GM12878 (cell line): ENCODE measurements at regions not wholly inside any gene's neighbourhood (a gene's known extent, or its start where the extent isn't known, plus 50 kb on each side); places are given as distances from the start of the nearest gene placed in this dataset.

Experiments used
- CEBPZ ChIP-seq: fragments of 150-350 bp; IDR thresholded peaks from 2 replicates; pipeline ENCODE4 v1.6.1; 2016; ENCODE audit warnings: low read depth, low read length
- KAT2A ChIP-seq: conservative IDR thresholded peaks from 2 replicates; pipeline ENCODE4 v1.6.1; 2011; ENCODE audit warnings: low read depth, low read length; ENCODE audit not compliant: control insufficient read depth
- PKNOX1 ChIP-seq: fragments of 450-650 bp; IDR thresholded peaks from 2 replicates; pipeline ENCODE4 v1.6.1; 2016; ENCODE audit warnings: mild to moderate bottlenecking
- POU2F2 ChIP-seq: IDR thresholded peaks from 3 replicates; pipeline ENCODE4 v1.6.1; 2011; ENCODE audit warnings: low read depth, mild to moderate bottlenecking, low read length, borderline replicate concordance
- RCOR1 ChIP-seq: conservative IDR thresholded peaks from 2 replicates; pipeline ENCODE4 v1.6.1; 2012; ENCODE audit warnings: low read depth, low read length, improper control_type of control experiment
- TBL1XR1 ChIP-seq: IDR thresholded peaks from 2 replicates; pipeline ENCODE4 v1.6.1; 2012; ENCODE audit warnings: low read depth, low read length, improper control_type of control experiment
- TCF12 ChIP-seq: IDR thresholded peaks from 2 replicates; pipeline ENCODE4 v1.6.1; 2011; ENCODE audit warnings: low read depth, mild to moderate bottlenecking, low read length
- ZNF217 ChIP-seq: fragments of 450-650 bp; IDR thresholded peaks from 2 replicates; pipeline ENCODE4 v1.6.1; 2017; ENCODE audit warnings: antibody characterized with exemption, mild to moderate bottlenecking
- TF ChIP-seq, protein P1 (sequence below): fragments of 450-650 bp; IDR thresholded peaks from 2 replicates; pipeline ENCODE4 v1.6.1; 2016; ENCODE audit warnings: mild to moderate bottlenecking, moderate library complexity, borderline replicate concordance
- TF ChIP-seq, protein P2 (sequence below): fragments of 150-350 bp; IDR thresholded peaks from 2 replicates; pipeline ENCODE4 v1.6.1; 2014; ENCODE audit warnings: mild to moderate bottlenecking, low read depth, low read length
- TF ChIP-seq, protein P3 (sequence below): IDR thresholded peaks from 2 replicates; pipeline ENCODE4 v1.6.1; 2011; ENCODE audit warnings: borderline replicate concordance, low read depth, mild to moderate bottlenecking, moderate library complexity, low read length; ENCODE audit not compliant: insufficient read depth, poor library complexity, severe bottlenecking
- TF ChIP-seq, protein P4 (sequence below): fragments of 450-650 bp; IDR thresholded peaks from 2 replicates; pipeline ENCODE4 v1.6.1; 2017; ENCODE audit warnings: mild to moderate bottlenecking, moderate library complexity

GRCh38 chr6:37566111-37566949 is 66.6 kb upstream of the CCDC167 start (continued):
- TF ChIP-seq CEBPZ = no peak
- no peak for TF ChIP-seq TCF12
- no peak for TF ChIP-seq POU2F2
- TF ChIP-seq, protein P1, sequence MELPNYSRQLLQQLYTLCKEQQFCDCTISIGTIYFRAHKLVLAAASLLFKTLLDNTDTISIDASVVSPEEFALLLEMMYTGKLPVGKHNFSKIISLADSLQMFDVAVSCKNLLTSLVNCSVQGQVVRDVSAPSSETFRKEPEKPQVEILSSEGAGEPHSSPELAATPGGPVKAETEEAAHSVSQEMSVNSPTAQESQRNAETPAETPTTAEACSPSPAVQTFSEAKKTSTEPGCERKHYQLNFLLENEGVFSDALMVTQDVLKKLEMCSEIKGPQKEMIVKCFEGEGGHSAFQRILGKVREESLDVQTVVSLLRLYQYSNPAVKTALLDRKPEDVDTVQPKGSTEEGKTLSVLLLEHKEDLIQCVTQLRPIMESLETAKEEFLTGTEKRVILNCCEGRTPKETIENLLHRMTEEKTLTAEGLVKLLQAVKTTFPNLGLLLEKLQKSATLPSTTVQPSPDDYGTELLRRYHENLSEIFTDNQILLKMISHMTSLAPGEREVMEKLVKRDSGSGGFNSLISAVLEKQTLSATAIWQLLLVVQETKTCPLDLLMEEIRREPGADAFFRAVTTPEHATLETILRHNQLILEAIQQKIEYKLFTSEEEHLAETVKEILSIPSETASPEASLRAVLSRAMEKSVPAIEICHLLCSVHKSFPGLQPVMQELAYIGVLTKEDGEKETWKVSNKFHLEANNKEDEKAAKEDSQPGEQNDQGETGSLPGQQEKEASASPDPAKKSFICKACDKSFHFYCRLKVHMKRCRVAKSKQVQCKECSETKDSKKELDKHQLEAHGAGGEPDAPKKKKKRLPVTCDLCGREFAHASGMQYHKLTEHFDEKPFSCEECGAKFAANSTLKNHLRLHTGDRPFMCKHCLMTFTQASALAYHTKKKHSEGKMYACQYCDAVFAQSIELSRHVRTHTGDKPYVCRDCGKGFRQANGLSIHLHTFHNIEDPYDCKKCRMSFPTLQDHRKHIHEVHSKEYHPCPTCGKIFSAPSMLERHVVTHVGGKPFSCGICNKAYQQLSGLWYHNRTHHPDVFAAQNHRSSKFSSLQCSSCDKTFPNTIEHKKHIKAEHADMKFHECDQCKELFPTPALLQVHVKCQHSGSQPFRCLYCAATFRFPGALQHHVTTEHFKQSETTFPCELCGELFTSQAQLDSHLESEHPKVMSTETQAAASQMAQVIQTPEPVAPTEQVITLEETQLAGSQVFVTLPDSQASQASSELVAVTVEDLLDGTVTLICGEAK = no peak
- TF ChIP-seq RCOR1 = no peak
- TF ChIP-seq TBL1XR1 = no peak
- no peak for TF ChIP-seq PKNOX1
- TF ChIP-seq, protein P2, sequence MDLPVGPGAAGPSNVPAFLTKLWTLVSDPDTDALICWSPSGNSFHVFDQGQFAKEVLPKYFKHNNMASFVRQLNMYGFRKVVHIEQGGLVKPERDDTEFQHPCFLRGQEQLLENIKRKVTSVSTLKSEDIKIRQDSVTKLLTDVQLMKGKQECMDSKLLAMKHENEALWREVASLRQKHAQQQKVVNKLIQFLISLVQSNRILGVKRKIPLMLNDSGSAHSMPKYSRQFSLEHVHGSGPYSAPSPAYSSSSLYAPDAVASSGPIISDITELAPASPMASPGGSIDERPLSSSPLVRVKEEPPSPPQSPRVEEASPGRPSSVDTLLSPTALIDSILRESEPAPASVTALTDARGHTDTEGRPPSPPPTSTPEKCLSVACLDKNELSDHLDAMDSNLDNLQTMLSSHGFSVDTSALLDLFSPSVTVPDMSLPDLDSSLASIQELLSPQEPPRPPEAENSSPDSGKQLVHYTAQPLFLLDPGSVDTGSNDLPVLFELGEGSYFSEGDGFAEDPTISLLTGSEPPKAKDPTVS = no peak
- TF ChIP-seq, protein P3, sequence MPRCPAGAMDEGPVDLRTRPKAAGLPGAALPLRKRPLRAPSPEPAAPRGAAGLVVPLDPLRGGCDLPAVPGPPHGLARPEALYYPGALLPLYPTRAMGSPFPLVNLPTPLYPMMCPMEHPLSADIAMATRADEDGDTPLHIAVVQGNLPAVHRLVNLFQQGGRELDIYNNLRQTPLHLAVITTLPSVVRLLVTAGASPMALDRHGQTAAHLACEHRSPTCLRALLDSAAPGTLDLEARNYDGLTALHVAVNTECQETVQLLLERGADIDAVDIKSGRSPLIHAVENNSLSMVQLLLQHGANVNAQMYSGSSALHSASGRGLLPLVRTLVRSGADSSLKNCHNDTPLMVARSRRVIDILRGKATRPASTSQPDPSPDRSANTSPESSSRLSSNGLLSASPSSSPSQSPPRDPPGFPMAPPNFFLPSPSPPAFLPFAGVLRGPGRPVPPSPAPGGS = peak; percentile 51
- TF ChIP-seq ZNF217 = no peak
- TF ChIP-seq, protein P4, sequence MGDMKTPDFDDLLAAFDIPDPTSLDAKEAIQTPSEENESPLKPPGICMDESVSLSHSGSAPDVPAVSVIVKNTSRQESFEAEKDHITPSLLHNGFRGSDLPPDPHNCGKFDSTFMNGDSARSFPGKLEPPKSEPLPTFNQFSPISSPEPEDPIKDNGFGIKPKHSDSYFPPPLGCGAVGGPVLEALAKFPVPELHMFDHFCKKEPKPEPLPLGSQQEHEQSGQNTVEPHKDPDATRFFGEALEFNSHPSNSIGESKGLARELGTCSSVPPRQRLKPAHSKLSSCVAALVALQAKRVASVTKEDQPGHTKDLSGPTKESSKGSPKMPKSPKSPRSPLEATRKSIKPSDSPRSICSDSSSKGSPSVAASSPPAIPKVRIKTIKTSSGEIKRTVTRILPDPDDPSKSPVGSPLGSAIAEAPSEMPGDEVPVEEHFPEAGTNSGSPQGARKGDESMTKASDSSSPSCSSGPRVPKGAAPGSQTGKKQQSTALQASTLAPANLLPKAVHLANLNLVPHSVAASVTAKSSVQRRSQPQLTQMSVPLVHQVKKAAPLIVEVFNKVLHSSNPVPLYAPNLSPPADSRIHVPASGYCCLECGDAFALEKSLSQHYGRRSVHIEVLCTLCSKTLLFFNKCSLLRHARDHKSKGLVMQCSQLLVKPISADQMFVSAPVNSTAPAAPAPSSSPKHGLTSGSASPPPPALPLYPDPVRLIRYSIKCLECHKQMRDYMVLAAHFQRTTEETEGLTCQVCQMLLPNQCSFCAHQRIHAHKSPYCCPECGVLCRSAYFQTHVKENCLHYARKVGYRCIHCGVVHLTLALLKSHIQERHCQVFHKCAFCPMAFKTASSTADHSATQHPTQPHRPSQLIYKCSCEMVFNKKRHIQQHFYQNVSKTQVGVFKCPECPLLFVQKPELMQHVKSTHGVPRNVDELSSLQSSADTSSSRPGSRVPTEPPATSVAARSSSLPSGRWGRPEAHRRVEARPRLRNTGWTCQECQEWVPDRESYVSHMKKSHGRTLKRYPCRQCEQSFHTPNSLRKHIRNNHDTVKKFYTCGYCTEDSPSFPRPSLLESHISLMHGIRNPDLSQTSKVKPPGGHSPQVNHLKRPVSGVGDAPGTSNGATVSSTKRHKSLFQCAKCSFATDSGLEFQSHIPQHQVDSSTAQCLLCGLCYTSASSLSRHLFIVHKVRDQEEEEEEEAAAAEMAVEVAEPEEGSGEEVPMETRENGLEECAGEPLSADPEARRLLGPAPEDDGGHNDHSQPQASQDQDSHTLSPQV = peak; percentile 87; the same call in 1 of the 2 replicates
- no peak for TF ChIP-seq KAT2A
